Heart left ventricle (tissue), 16 donors: ENCODE measurements at regions not wholly inside any gene's neighbourhood (a gene's known extent, or its start where the extent isn't known, plus 50 kb on each side); places are given as distances from the start of the nearest gene placed in this dataset.

Experiments used
- ATAC-seq, 4 donors: fragments of 200-7000 bp; cut with Tn5 transposase; one replicate each; pipeline ENCODE4 v1.9.1; 2020 to 2022; ENCODE audit warnings: moderate library complexity in 4 of 4, mild to moderate bottlenecking in 3 of 4, moderate number of reproducible peaks in 1 of 4
- DNase-seq, 5 donors: peaks; one replicate each; pipeline ENCODE4 v3.0.0-alpha.2; 2020
- H3K27ac ChIP-seq, 12 donors: fragments of 200-600 bp; sonication (generic) in 4 of 12; one replicate each; pipeline versions ENCODE4 v1.5.0 to v1.8.0; 2016 to 2022; ENCODE audit warnings: mild to moderate bottlenecking in 2 of 12
- H3K27me3 ChIP-seq, 9 donors: fragments of 200-600 bp; sonication (generic) in 2 of 9; one replicate each; pipeline versions ENCODE4 v1.5.1 to v1.8.0; 2016 to 2022; ENCODE audit warnings: mild to moderate bottlenecking in 3 of 9
- H3K36me3 ChIP-seq, 9 donors: fragments of 200-600 bp; sonication (generic) in 2 of 9; one replicate each; pipeline versions ENCODE4 v1.5.0 to v1.8.0; 2018 to 2022; ENCODE audit warnings: mild to moderate bottlenecking in 2 of 9
- H3K4me1 ChIP-seq, 12 donors: fragments of 200-600 bp; sonication (generic) in 4 of 12; one replicate each; pipeline versions ENCODE4 v1.5.0 to v1.8.0; 2016 to 2022; ENCODE audit warnings: mild to moderate bottlenecking in 3 of 12
- H3K4me3 ChIP-seq, 12 donors: fragments of 200-600 bp; sonication (generic) in 4 of 12; one replicate each; pipeline versions ENCODE4 v1.5.0 to v1.8.0; 2017 to 2022; ENCODE audit warnings: mild to moderate bottlenecking in 9 of 12, moderate library complexity in 4 of 12
- H3K9me3 ChIP-seq, 12 donors: fragments of 200-600 bp; sonication (generic) in 4 of 12; one replicate each; pipeline versions ENCODE4 v1.5.0 to v1.8.0; 2016 to 2022; ENCODE audit warnings: mild to moderate bottlenecking in 1 of 12
- POLR2A ChIP-seq, 2 donors: fragments of 450-650 bp; IDR thresholded peaks; one replicate each; pipeline ENCODE4 v1.6.1; 2017; ENCODE audit warnings: antibody characterized with exemption in 2 of 2, mild to moderate bottlenecking in 2 of 2, moderate library complexity in 2 of 2
- WGBS, 4 donors: extraction: QIAGEN DNeasy Blood & Tissue Kit in 2 of 4; methylation state at CpG; one replicate each; pipeline versions ENCODE4 v1.1.5 to v1.1.7; 2013 to 2018; 5-methylcytosine and 5-hydroxymethylcytosine counted together
- intact Hi-C, 10 donors: fragments of 100-400 bp; cut with DNase I; formaldehyde crosslinking; loops; one replicate each; pipeline versions ENCODE4 v1.11.1 to v1.14.2; 2022
- TF ChIP-seq, protein P1 (sequence below), 12 donors: fragments of 200-600 bp; sonication (generic) in 4 of 12; IDR thresholded peaks; one replicate each; pipeline versions ENCODE4 v1.5.0 to v1.8.0; 2018 to 2022; ENCODE audit warnings: antibody characterized with exemption in 12 of 12, mild to moderate bottlenecking in 5 of 12
- donor health status: ischemic (EF 13 %, LVEDD 7.1; RV severe dilation, severe dysfunction).
- donor health status: healthy with polysubstance abuse.
- donor health status: DM: no; HTN: yes; CAD: no.
- donor health status: DM: no; HTN: no; CAD: no.
- donor health status: ischemic (EF 25% LVEDD 6.9; RV normal size, moderate dysfunction).
- donor health status: ischemic (EF 25% LVEDD 5.7; RV mildly dilated, moderate dysfunction).
- donor health status: healthy.
- donor health status: DM: yes; HTN: yes; CAD: no.
- donor health status: ischemic (EF 35%, LVEDD 5.7; RV mildly dilated, moderate dysfunction).
- donor health status: nonischemic (EF 11% LVEDD 7.7; RV severe dilation, severe dysfunction).
- donor health status: DM: yes; HTN: yes; CAD: no.
- donor health status: PGD.
- donor health status: ischemic (EF 29% LVEDD 5.4; RV normal size, mild dysfunction).
- donor health status: nonischemic (EF 23%, LVEDD 6.1; RV moderate dilation, normal function).

DNA sequence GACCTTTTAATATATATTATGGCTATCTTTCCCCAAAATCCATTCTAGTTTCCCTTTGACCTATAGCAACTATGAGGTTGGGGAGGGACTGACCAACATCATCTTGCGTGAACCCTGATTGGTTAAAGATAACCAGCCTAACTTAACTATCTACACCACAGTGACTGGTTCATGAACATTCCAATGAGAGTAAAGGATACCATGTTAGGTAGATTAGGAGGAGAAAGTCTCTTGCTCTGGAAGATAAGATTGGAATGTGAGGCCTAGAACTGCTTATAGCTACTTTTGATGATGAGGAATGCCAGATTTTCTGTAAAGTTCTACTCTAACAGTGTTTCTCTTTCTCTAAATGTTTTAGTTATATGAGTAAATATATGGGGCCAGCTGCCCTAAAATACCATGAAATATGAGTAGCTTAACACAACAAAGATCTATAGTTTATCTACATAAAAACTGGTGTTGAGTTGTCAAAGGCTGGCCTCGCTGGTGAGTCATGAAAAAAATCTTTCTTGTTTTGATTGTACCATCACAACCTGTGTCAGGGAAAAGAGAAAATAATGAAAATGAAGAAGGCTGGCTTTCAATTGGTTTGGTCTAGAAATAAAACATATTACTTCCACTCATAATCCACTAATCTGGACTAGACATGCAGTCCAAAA lies 481.4 kb downstream of the NSUN3 start:
- Histone ChIP-seq H3K27me3 (no peaks in the 10 kb centered on the region), H3K4me3 (no peak overlapping the region), H3K36me3 (no peaks in the 10 kb centered on the region), H3K4me1 (no peaks in the 10 kb centered on the region), H3K9me3 (peaks cover 0 to 4% (median 0%) of the 10 kb centered on the region in 12 donors), H3K27ac (no peak overlapping the region)
- 73 to 82% (median 74%) methylated on average over 2 of the region's 2 CpGs for WGBS, 4 donors
- no peak for DNase-seq
- ATAC-seq: no peak
- intact Hi-C loops: no loop called here
- no peak for TF ChIP-seq POLR2A (IDR thresholded peaks at IDR 0.05)
- TF ChIP-seq, protein P1, sequence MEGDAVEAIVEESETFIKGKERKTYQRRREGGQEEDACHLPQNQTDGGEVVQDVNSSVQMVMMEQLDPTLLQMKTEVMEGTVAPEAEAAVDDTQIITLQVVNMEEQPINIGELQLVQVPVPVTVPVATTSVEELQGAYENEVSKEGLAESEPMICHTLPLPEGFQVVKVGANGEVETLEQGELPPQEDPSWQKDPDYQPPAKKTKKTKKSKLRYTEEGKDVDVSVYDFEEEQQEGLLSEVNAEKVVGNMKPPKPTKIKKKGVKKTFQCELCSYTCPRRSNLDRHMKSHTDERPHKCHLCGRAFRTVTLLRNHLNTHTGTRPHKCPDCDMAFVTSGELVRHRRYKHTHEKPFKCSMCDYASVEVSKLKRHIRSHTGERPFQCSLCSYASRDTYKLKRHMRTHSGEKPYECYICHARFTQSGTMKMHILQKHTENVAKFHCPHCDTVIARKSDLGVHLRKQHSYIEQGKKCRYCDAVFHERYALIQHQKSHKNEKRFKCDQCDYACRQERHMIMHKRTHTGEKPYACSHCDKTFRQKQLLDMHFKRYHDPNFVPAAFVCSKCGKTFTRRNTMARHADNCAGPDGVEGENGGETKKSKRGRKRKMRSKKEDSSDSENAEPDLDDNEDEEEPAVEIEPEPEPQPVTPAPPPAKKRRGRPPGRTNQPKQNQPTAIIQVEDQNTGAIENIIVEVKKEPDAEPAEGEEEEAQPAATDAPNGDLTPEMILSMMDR (IDR thresholded peaks at IDR 0.05): no peak

DNA sequence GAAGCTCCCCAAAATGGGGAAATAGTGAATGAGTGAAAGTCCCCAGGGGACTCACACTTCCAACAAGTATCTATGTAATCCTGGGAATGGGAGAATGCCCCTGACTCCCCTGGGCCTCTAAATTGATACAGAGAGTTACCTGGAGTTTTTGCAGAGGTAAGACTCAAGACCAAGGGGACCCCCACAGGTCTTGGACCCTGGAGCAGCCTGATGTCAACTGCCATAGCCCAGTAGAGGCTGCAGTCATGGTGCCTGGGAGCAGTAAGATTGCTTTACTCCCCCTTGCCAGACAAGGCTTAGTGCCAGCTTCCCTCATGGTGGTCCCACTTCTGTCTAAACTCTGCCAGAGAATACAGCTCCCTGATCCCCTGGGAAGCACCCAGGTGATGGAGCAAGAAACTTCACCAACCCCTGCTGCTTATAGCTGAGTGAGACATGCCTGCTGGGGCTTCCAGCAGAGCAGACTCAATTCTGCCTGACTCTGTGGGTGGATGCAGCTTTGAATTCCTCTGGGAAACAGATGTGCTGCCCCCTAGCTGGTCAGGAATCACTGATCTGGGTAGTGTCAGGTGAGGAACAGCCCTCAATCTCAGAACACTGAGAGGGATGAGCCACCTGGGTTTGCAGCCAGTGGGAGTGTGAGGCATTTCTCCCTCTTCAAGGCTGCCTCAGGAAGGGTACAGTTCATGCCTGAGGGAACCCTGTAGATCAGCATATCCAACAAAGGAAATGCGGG lies 485.9 kb downstream of the NSUN3 start:
- intact Hi-C loops: no loop called here
- no peak for DNase-seq
- Histone ChIP-seq H3K36me3 (no peaks in the 10 kb centered on the region), H3K27me3 (no peaks in the 10 kb centered on the region), H3K4me1 (no peaks in the 10 kb centered on the region), H3K27ac (no peak overlapping the region), H3K4me3 (no peak overlapping the region), H3K9me3 (peaks cover 0 to 21% (median 8%) of the 10 kb centered on the region in 12 donors)
- 0 to 87% (median 20%) methylated on average over 1 of the region's 1 CpG for WGBS, 4 donors
- TF ChIP-seq POLR2A (IDR thresholded peaks at IDR 0.05): no peak
- TF ChIP-seq, protein P1 (IDR thresholded peaks at IDR 0.05): no peak
- no peak for ATAC-seq

DNA sequence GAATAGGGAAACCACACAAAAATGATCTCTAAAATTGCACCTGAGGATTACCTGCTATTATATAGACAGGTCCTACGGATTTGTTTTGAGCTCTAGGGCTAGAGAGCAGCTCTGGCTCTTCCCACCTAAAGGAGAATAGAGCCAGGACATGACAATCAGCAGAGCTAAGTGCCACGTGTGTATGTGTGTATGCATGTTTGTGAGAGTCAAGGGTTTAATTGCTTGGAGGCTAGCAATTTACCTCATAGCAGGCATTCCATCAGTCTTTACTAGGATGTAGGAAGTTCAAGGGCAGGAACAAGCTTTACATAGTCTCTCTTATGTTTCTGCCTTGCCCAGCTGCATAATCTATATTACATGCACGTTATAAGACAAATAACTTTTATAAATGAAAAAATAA lies 498.2 kb downstream of the NSUN3 start:
- peaks cover 0 to 14% (median 0%) of the 10 kb centered on the region in 12 donors for H3K9me3 ChIP-seq
- DNase-seq (no peak), ATAC-seq (no peak)
- WGBS, 4 donors: 34 to 59% (median 48%) methylated on average over 3 of the region's 3 CpGs
- H3K4me3 ChIP-seq: no peak overlapping the region
- no peak for TF ChIP-seq POLR2A (IDR thresholded peaks at IDR 0.05)
- no peaks in the 10 kb centered on the region for H3K4me1 ChIP-seq
- intact Hi-C loops: no loop called here
- no peaks in the 10 kb centered on the region for H3K27me3 ChIP-seq
- no peak overlapping the region for H3K27ac ChIP-seq
- no peaks in the 10 kb centered on the region for H3K36me3 ChIP-seq

DNA sequence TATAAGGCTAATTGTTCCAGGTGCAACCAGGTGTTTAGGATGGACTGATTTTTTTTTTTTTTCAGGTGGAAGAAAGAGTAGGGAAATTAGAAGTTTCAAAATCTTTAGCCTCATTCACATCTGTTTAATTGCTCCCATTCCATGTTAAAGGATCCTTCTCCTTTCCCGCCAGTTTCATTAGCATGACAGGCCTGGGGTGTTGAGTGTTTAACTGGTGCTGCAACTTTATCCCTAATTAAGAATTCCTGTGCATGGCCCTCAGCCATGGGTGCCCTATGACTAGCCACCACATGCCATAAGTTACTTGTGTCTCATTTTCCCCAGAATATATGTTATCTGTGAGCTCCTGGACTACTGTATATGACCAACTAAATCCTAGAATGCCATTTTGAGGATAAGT lies 501.4 kb downstream of the NSUN3 start:
- Histone ChIP-seq H3K4me1 (no peaks in the 10 kb centered on the region), H3K9me3 (no peaks in the 10 kb centered on the region), H3K27ac (no peak overlapping the region), H3K27me3 (no peaks in the 10 kb centered on the region), H3K36me3 (no peaks in the 10 kb centered on the region), H3K4me3 (no peak overlapping the region)
- TF ChIP-seq POLR2A (IDR thresholded peaks at IDR 0.05): no peak
- TF ChIP-seq, protein P1 (IDR thresholded peaks at IDR 0.05): no peak
- 86 to 95% (median 93%) methylated on average over 1 of the region's 1 CpG for WGBS, 4 donors
- intact Hi-C loops: no loop called here
- DNase-seq: no peak
- ATAC-seq: no peak
